ENCODE measurements at regions not wholly inside any gene's neighbourhood (a gene's known extent, or its start where the extent isn't known, plus 50 kb on each side); places are given as distances from the start of the nearest gene placed in this dataset.

DNA sequence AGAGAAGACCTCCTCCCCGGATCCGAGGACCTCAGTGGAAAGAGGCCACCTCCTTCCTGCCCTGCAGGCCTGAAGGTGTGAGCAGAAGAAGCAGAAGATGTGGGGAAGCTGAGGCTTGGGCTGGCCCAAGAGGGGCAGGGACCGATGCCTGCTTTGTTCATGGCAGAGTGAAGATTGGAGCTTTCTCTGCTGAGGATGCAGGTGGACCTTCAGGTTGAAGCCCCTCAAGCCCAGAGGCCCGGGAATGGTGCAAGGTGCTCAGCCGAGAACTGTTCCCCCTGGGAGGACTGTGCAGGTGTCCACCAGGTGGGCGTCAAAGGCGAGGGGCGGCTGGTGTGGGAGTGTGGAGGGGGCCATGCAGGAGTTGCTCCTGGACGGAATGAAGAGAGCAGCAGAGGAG lies 277.9 kb upstream of the IRX2 start:
- TF ChIP-seq CTCF (IDR thresholded peaks at IDR 0.05; ENCODE audit: borderline replicate concordance, extremely low read depth, low read length, poor library complexity, severe bottlenecking) (no peak), EZH2 (IDR thresholded peaks at IDR 0.05; ENCODE audit: borderline replicate concordance, low read depth, low read length, severe bottlenecking) (no peak)

Measured in DND-41 (cell line).